HCT116 (cell line): ENCODE measurements at regions not wholly inside any gene's neighbourhood (a gene's known extent, or its start where the extent isn't known, plus 50 kb on each side); places are given as distances from the start of the nearest gene placed in this dataset.

Source experiments
- EZH2 ChIP-seq: fragments of 200-600 bp; sonication (generic); IDR thresholded peaks from 2 replicates; pipeline ENCODE4 v1.6.1; 2017; ENCODE audit warnings: antibody characterized with exemption, mixed run types
- JUND ChIP-seq: IDR thresholded peaks from 2 replicates; pipeline ENCODE4 v1.6.1; 2012
- POLR2A ChIP-seq: IDR thresholded peaks from 2 replicates; pipeline ENCODE4 v1.7.0; 2011; ENCODE audit warnings: borderline replicate concordance; ENCODE audit not compliant: insufficient read depth, insufficient read length; ENCODE audit errors: extremely low read depth
- POLR2AphosphoS5 ChIP-seq: IDR thresholded peaks from 2 replicates; pipeline ENCODE4 v1.6.1; 2011; ENCODE audit warnings: mild to moderate bottlenecking, low read depth, low read length, moderate library complexity
- RAD21 ChIP-seq: IDR thresholded peaks from 2 replicates; pipeline ENCODE4 v1.6.1; 2012; ENCODE audit warnings: low read depth, mild to moderate bottlenecking
- SRF ChIP-seq: IDR thresholded peaks from 2 replicates; pipeline ENCODE4 v1.6.1; 2012; ENCODE audit warnings: low read depth
- YY1 ChIP-seq: IDR thresholded peaks from 2 replicates; pipeline ENCODE4 v1.6.1; 2011; ENCODE audit warnings: low read length, low read depth, moderate library complexity, mild to moderate bottlenecking; ENCODE audit not compliant: insufficient replicate concordance; ENCODE audit errors: extremely low read depth
- TF ChIP-seq, protein P1 (sequence below), 3 experiments: fragments of 200-600 bp in 1 of 3; sonication (generic) in 1 of 3; IDR thresholded peaks in 2 of 3; conservative IDR thresholded peaks in 1 of 3; 2 replicates each; pipeline ENCODE4 v1.5.1; 2012 to 2017; ENCODE audit warnings: low read depth in 2 of 3, low read length in 2 of 3, antibody characterized with exemption in 1 of 3, borderline replicate concordance in 1 of 3, control low read depth in 1 of 3, mild to moderate bottlenecking in 1 of 3, mixed read lengths in 1 of 3, mixed run types in 1 of 3, moderate library complexity in 1 of 3; ENCODE audit not compliant: insufficient read depth in 1 of 3
- TF ChIP-seq, protein P2 (sequence below): IDR thresholded peaks from 2 replicates; pipeline ENCODE4 v1.6.1; 2012; ENCODE audit warnings: low read depth

DNA sequence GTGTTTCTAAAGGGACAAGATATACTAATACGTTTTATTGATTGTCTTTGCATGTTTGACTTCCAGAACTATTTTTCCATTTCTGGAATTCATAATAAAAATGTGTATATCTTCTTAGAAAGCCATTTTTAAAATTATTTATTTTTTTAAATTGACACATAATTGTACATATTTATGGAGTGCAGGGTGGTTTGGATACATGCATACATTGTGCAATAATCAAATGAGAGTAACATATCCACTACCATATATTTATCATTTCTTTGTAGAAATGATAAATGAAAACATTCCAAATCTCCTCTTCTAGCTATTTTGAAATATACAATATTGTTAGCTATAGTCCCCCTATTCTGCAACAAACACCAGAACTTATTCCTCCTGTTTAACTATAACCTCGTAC, 156.5 kb upstream of the ABI3BP start:
- TF ChIP-seq JUND = no peak
- no peak for TF ChIP-seq YY1
- TF ChIP-seq, protein P1, sequence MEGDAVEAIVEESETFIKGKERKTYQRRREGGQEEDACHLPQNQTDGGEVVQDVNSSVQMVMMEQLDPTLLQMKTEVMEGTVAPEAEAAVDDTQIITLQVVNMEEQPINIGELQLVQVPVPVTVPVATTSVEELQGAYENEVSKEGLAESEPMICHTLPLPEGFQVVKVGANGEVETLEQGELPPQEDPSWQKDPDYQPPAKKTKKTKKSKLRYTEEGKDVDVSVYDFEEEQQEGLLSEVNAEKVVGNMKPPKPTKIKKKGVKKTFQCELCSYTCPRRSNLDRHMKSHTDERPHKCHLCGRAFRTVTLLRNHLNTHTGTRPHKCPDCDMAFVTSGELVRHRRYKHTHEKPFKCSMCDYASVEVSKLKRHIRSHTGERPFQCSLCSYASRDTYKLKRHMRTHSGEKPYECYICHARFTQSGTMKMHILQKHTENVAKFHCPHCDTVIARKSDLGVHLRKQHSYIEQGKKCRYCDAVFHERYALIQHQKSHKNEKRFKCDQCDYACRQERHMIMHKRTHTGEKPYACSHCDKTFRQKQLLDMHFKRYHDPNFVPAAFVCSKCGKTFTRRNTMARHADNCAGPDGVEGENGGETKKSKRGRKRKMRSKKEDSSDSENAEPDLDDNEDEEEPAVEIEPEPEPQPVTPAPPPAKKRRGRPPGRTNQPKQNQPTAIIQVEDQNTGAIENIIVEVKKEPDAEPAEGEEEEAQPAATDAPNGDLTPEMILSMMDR (IDR thresholded peaks at IDR 0.05 in 2 of 3, conservative IDR thresholded peaks at IDR 0.05 in 1 of 3; ENCODE audit: borderline replicate concordance in 1 of 3, insufficient read depth in 1 of 3, low read depth in 2 of 3, low read length in 2 of 3) = no peak
- no peak for TF ChIP-seq POLR2A
- TF ChIP-seq POLR2AphosphoS5 = no peak
- TF ChIP-seq SRF = no peak
- no peak for TF ChIP-seq EZH2
- TF ChIP-seq, protein P2, sequence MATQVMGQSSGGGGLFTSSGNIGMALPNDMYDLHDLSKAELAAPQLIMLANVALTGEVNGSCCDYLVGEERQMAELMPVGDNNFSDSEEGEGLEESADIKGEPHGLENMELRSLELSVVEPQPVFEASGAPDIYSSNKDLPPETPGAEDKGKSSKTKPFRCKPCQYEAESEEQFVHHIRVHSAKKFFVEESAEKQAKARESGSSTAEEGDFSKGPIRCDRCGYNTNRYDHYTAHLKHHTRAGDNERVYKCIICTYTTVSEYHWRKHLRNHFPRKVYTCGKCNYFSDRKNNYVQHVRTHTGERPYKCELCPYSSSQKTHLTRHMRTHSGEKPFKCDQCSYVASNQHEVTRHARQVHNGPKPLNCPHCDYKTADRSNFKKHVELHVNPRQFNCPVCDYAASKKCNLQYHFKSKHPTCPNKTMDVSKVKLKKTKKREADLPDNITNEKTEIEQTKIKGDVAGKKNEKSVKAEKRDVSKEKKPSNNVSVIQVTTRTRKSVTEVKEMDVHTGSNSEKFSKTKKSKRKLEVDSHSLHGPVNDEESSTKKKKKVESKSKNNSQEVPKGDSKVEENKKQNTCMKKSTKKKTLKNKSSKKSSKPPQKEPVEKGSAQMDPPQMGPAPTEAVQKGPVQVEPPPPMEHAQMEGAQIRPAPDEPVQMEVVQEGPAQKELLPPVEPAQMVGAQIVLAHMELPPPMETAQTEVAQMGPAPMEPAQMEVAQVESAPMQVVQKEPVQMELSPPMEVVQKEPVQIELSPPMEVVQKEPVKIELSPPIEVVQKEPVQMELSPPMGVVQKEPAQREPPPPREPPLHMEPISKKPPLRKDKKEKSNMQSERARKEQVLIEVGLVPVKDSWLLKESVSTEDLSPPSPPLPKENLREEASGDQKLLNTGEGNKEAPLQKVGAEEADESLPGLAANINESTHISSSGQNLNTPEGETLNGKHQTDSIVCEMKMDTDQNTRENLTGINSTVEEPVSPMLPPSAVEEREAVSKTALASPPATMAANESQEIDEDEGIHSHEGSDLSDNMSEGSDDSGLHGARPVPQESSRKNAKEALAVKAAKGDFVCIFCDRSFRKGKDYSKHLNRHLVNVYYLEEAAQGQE = no peak
- no peak for TF ChIP-seq RAD21
